HL-60 (cell line): ENCODE measurements at regions not wholly inside any gene's neighbourhood (a gene's known extent, or its start where the extent isn't known, plus 50 kb on each side); places are given as distances from the start of the nearest gene placed in this dataset.

Experiments
- DNase-seq, 2 experiments: peaks; one replicate each; pipeline ENCODE4 v3.0.0-alpha.2; 2010 to 2020; ENCODE audit warnings: low read depth in 1 of 2, low spot score in 1 of 2
- H3K27ac ChIP-seq: fragments of 250-450 bp; sonication (Bioruptor Pico); replicated peaks from 2 replicates; pipeline ENCODE4 v1.5.1; 2020; ENCODE audit warnings: mild to moderate bottlenecking, moderate library complexity
- H3K27me3 ChIP-seq: fragments of 250-450 bp; sonication (Bioruptor Pico); 2 replicates; pipeline ENCODE4 v1.5.1; 2021; ENCODE audit warnings: mild to moderate bottlenecking, moderate library complexity; ENCODE audit not compliant: insufficient read depth, poor library complexity, severe bottlenecking
- H3K4me3 ChIP-seq: replicated peaks from 2 replicates; pipeline ENCODE4 v1.5.1; 2011; ENCODE audit warnings: mild to moderate bottlenecking, control low read depth, low read length; ENCODE audit not compliant: insufficient read depth
- CTCF ChIP-seq: IDR thresholded peaks from one replicate; pipeline ENCODE4 v1.5.1; 2011; ENCODE audit warnings: low read length, control low read depth, inconsistent platforms; ENCODE audit not compliant: insufficient read depth
- GABPA ChIP-seq: IDR thresholded peaks from 2 replicates; pipeline ENCODE4 v1.6.1; 2012; ENCODE audit warnings: low read depth
- POLR2AphosphoS5 ChIP-seq: IDR thresholded peaks from 2 replicates; pipeline ENCODE4 v1.6.1; 2012; ENCODE audit warnings: low read depth
- REST ChIP-seq: IDR thresholded peaks from 2 replicates; pipeline ENCODE4 v1.6.1; 2012; ENCODE audit warnings: low read depth; ENCODE audit not compliant: insufficient replicate concordance
- SPI1 ChIP-seq: IDR thresholded peaks from 2 replicates; pipeline ENCODE4 v1.6.1; 2012; ENCODE audit warnings: low read depth, mild to moderate bottlenecking, borderline replicate concordance

GRCh38 chrX:35382966-35383365 is 415.2 kb upstream of the MAGEB16 start:
- no peak overlapping the region for H3K4me3 ChIP-seq
- no peaks in the 10 kb centered on the region for H3K27me3 ChIP-seq
- TF ChIP-seq SPI1 (no peak), GABPA (no peak), POLR2AphosphoS5 (no peak), REST (no peak), CTCF (no peak)
- no peak overlapping the region for H3K27ac ChIP-seq
- DNase-seq = no peak

GRCh38 chrX:35392232-35392631 is 405.9 kb upstream of the MAGEB16 start:
- Histone ChIP-seq H3K27ac (no peak overlapping the region), H3K4me3 (no peak overlapping the region), H3K27me3 (no peaks in the 10 kb centered on the region)
- DNase-seq = no peak
- no peak for TF ChIP-seq POLR2AphosphoS5
- no peak for TF ChIP-seq CTCF
- TF ChIP-seq SPI1 = no peak
- TF ChIP-seq REST = no peak
- no peak for TF ChIP-seq GABPA

GRCh38 chrX:35406386-35406785 is 391.8 kb upstream of the MAGEB16 start:
- TF ChIP-seq REST (no peak), POLR2AphosphoS5 (no peak), SPI1 (no peak), GABPA (no peak), CTCF (no peak)

More at GRCh38 chrX:35406386-35406785, 391.8 kb upstream of the MAGEB16 start:
- Histone ChIP-seq H3K27me3 (no peaks in the 10 kb centered on the region), H3K27ac (no peak overlapping the region), H3K4me3 (no peak overlapping the region)
- DNase-seq = no peak
